ENCODE measurements at regions not wholly inside any gene's neighbourhood (a gene's known extent, or its start where the extent isn't known, plus 50 kb on each side); places are given as distances from the start of the nearest gene placed in this dataset.

DNA sequence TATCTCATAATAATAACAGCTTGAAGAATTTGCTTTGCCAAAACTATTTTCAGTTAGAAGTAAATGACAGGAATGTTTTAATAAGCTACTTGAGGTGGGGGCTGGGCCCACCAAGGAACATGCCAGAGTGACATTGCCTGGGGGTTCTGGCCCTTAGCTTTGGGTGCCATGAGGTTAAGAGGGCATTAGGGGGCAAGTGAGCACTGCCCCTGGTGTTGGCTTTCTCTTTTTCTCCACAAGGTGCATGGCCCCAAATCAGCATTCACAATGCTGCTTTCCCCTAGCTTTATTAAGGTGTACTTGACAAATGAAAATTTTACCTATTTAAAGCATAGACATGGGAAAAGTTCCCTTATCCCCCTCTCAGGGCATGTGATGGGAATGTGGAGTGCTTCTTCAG, 305.4 kb downstream of the TENT4A start:
- DNase-seq: no peak

DNA sequence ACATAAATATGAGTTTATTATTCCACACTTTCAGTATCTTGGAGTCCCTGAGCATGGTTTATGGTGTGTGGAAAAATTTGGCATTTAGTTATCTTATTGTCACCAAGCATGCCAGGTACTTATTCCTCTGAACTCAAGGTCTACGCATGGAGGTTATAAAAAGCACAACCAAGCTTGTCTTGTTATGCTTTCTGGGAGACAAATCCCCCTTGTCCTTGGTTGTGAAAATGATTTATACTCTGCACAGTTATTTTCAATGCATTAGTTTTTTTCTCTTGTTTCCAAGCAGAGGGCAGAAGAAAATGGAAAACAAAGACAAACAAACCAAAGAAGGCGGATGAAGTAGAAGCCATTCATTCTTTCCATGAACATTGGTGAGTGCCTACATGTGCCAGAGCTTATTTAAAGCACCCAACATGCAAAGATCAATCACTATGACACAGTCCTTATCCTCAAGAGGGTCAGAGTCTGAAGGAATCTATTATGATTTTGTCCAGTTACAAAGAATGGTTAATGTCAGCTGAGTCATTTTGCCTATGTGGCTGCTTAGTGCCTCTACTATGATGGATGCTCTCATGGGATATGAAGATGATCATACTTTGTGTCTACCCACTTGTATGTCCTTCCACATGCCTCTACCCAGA, 323.1 kb downstream of the TENT4A start:
- no peak for DNase-seq

DNA sequence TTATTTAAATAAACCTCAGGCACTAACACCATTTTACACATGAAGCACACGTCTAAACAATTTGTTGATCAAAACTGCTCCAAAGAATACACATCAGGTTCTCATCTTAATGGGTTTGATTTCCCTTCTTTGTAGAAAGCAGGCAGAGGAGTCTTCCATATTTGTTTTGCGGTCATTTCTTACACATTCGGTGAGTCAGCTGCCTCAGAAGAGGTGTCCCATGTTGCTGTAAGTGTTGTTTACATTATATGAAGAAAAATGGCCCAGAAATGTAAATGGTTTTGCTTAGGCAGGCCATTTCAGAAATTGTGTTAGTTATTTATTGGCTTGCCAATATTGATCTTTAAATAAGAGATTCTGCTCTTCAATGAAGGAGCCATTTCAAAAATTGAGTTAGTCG, 325.8 kb downstream of the TENT4A start:
- no peak for DNase-seq

GRCh38 chr5:7040111-7040510, 326.9 kb downstream of the TENT4A start:
- no peak for DNase-seq

DNA sequence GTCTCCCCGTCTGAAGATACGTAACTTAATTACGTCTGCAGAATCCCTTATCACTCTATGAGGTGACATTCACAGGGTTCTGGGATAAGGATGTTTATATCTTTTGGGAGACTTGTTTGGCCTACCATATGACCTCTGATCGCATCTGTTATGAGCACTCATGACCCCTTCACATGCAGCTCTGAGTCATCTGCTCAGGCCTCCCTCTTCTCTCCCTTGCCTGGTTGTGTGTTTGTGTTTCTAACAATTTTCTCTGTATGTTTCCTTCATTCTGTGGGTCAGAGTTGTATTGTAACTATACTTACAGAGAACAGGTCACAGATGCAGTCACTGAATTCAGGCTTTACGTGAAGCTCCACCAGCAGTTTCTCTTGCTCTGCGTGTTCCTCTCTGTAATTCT, 330.6 kb downstream of the TENT4A start:
- no peak for DNase-seq

GRCh38 chr5:7047511-7048261, 334.5 kb downstream of the TENT4A start:
- peak; percentile 96 for DNase-seq

DNA sequence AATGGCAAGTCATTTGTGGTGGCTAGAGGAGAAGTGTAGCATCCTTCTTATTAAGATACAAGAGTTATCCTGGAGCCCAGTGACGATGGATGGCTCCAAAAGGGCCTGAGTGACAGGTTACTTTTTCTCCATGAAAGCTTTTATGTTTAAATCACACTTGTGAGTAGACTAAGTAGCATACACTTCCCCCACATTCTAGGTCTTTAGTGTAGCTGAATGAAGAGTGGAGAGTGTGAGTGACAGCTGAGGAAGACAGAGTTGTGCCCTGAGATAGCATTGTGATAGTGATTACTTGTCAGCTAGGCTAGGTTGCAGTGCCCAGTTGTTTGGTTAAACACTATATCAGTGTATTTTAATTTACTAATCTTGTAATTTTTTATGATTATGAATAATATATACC, 337.8 kb downstream of the TENT4A start:
- DNase-seq: no peak

GRCh38 chr5:7053125-7053524, 339.9 kb downstream of the TENT4A start:
- DNase-seq: no peak

DNA sequence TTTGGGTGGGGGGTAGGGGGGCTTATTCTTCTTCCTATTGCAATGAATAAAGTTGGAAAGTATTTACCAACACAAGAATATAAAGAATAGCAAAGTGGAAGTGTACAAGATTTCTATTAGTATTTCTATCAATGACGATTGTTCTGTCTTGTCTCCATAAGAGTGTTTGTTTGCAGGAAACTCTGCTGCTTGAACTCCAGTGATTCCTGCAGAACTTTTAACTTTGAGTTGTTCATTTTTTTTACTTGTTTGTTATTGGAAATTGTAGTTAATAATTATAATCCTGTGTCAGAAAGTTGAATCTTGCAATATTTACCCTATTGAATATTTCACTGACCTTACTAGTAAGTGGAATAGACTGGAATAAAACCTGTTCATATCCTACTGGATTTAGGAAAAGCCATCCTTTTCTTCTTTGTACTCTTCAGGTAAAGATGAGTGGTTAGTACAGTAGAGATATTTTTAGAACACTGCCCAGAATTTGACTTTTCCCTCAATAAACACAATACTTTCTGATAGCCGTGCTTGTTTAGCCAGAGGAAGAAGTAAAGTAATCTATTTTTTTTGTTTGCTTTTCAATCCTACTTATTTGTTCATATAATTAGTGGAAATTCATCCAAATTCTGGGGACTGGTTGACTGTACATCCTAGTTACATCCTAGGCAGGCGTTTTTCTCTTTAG, 340.4 kb downstream of the TENT4A start:
- DNase-seq: no peak

GRCh38 chr5:7066471-7067235, 329.3 kb upstream of the ADCY2 start:
- no peak for DNase-seq

GRCh38 chr5:7068156-7068555, 327.8 kb upstream of the ADCY2 start:
- DNase-seq: no peak

- DNase-seq: no peak
Observed at GRCh38 chr5:7068899-7069298, 327.0 kb upstream of the ADCY2 start.

DNA sequence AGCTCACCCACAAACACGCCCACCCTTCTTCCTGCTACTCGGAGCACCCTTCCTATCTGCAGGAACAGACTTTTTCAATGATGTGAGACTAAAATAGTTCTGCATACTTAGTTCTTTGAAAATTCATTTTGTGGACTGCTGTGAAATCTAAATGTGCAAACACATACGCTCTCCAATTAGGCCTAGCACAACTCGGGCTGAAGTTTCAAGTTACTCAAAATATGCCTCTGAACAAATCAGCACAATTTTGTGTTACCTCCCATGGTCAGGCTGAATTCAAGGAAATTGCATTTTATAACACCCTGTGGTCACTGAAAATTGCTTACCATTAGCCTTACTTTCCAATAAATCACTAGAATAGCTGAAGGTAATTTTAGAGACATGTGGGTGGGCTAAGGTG, 323.8 kb upstream of the ADCY2 start:
- DNase-seq: no peak

DNA sequence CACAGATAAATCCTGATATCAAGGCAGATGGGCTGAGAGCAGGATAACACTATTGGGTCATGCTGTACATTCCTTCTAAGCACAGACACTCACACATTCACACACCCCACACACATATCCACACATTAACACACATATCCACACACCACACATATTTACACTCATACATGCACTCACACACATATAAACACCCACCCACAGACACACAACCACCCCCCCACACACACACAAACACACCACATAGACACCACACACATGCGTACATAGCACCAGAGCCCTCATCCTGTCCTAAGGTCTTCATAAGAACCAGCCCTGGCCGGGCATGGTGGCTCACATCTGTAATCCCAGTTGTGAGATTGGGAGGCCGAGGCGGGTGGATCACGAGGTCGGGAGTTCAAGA, 322.3 kb upstream of the ADCY2 start:
- no peak for DNase-seq

- DNase-seq: no peak
Observed at GRCh38 chr5:7074176-7074575, 321.8 kb upstream of the ADCY2 start.

DNA sequence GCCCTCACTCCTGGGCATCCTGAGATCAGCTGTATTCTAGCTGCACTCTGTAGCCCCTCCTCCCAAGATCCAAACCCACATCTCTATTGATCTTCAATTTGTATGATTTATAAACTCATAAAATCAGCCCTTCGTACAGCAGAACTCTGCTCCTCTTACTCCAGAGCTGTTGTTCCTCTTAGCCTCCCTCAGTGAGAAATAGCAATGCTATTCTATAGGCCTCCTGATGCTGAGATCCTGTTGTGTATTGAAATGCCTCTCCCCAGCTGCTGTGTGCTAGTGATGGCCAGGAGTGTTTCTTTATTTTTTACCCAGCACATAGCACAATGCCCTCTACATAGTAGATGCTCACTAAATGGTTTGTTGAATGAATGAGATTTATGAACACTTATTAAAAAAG, 320.5 kb upstream of the ADCY2 start:
- DNase-seq: no peak

GRCh38 chr5:7078101-7078500, 317.8 kb upstream of the ADCY2 start:
- DNase-seq: no peak

DNA sequence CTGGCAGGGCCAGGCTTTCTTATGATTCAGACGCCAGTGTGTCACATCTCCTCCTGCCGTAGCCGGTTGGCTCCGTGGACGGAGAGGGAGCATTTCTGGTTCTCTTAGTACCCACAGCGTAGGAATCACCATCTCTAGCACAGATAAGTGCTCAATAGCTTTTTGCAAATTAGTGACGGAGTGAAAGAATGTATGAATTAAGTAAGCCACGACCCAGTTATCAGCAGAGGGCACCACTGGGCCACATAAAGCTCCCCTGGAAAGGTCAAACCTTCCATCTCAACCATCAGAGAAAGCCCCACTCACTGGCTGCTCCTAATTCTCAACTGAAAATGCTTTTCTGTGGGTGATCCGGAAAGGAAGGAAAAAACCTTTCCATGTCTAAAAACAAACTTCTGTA, 317.0 kb upstream of the ADCY2 start:
- peak; percentile 34 for DNase-seq

GRCh38 chr5:7080501-7080900, 315.4 kb upstream of the ADCY2 start:
- DNase-seq: no peak

- DNase-seq: no peak
Observed at GRCh38 chr5:7087719-7088297, 308.1 kb upstream of the ADCY2 start.

DNA sequence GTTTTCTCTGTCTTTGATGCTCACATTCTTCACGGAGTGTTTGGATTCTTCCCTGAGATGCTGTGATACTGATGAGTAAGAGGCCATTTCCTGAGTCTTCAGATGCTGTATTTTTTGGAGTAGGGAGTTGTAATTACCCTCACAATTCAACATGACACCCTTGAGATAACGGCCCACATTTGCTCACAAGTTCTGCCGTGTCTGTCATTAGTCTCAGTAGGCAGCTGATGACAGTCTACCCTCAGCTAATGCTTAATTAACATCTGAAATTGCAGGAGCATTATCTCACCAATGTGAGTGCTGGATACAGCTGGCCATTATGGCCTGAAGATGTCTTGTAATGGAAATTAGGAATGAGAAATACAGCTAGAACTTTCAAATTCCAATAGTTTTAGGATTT, 307.1 kb upstream of the ADCY2 start:
- no peak for DNase-seq

DNA sequence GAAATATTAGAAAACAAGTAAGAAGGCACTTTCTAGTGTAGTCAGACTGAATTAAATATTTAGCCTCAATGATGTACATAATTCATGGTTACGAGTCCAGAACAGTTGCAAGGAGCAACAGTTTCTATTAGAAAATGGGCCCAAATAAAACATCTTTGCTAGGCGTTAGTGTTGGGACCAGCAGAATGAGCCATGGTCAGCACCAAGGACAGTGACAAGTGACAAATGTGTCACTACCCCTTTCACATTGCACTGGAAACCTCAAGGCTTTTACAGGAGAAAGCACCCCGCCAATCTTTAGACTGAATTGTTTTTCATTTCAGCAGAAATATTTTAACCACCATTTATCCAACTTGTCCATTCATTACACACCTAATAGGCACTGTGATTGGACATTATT, 301.3 kb upstream of the ADCY2 start:
- DNase-seq: no peak

DNA sequence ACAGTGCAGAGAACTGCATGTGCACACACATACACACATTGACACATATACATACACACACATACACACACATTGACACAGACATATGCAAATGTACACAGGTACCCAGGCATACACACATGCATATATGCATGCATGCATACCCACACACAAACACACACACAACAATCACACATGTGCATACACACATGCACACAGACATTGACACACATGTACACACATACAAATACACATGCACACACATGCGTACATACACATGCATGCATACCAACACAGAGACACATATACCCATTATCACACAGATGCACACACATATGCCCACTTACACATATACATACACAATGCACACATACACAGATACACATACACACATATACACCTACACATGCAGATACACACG, 299.6 kb upstream of the ADCY2 start:
- DNase-seq: no peak

Data from NCI-H345 (cell line).